Activated effector memory CD4-positive, alpha-beta T cell treated with anti-CD3 and anti-CD28 coated beads, Interleukin-2, amount 50 U/mL, for 16 hours (primary cell): ENCODE measurements at regions not wholly inside any gene's neighbourhood (a gene's known extent, or its start where the extent isn't known, plus 50 kb on each side); places are given as distances from the start of the nearest gene placed in this dataset.

Experiments used
- DNase-seq: peaks from one replicate; pipeline ENCODE4 v3.0.0-alpha.2; 2020

GRCh38 chr2:133773854-133774653 is 205.8 kb upstream of the NCKAP5 start:
- no peak for DNase-seq

- DNase-seq, result no peak
These were observed 206.4 kb upstream of the NCKAP5 start for GRCh38 chr2:133774654-133775015.

GRCh38 chr2:133776936-133777573 is 208.8 kb upstream of the NCKAP5 start:
- no peak for DNase-seq

GRCh38 chr2:133777574-133777960 is 209.3 kb upstream of the NCKAP5 start:
- no peak for DNase-seq

GRCh38 chr2:133780099-133780996 is 212.1 kb upstream of the NCKAP5 start:
- no peak for DNase-seq

GRCh38 chr2:133780997-133781513 is 212.8 kb upstream of the NCKAP5 start:
- no peak for DNase-seq

- DNase-seq, result no peak
These were observed 218.9 kb upstream of the NCKAP5 start for GRCh38 chr2:133787207-133787606.

- no peak for DNase-seq
These were observed 219.4 kb upstream of the NCKAP5 start for GRCh38 chr2:133787651-133788050.

- no peak for DNase-seq
These were observed 220.1 kb upstream of the NCKAP5 start for GRCh38 chr2:133788386-133788785.

- no peak for DNase-seq
These were observed 221.5 kb upstream of the NCKAP5 start for GRCh38 chr2:133789743-133790142.

GRCh38 chr2:133790711-133791110 is 222.4 kb upstream of the NCKAP5 start:
- DNase-seq, result no peak

GRCh38 chr2:133791191-133791590 is 222.9 kb upstream of the NCKAP5 start:
- DNase-seq, result no peak

GRCh38 chr2:133792223-133792622 is 224.0 kb upstream of the NCKAP5 start:
- DNase-seq, result no peak

- no peak for DNase-seq
These were observed 225.9 kb upstream of the NCKAP5 start for GRCh38 chr2:133794114-133794513.

- no peak for DNase-seq
These were observed 233.7 kb upstream of the NCKAP5 start for GRCh38 chr2:133801946-133802345.

GRCh38 chr2:133802409-133803039 is 234.3 kb upstream of the NCKAP5 start:
- no peak for DNase-seq

GRCh38 chr2:133806564-133806963 is 238.3 kb upstream of the NCKAP5 start:
- no peak for DNase-seq

- DNase-seq, result no peak
These were observed 241.2 kb upstream of the NCKAP5 start for GRCh38 chr2:133809485-133809884.

- no peak for DNase-seq
These were observed 242.3 kb upstream of the NCKAP5 start for GRCh38 chr2:133810559-133810958.

- DNase-seq, result no peak
These were observed 243.3 kb upstream of the NCKAP5 start for GRCh38 chr2:133811409-133812125.

GRCh38 chr2:133812826-133813617 is 244.8 kb upstream of the NCKAP5 start:
- no peak for DNase-seq
